Gastroesophageal sphincter (tissue), 3 donors: ENCODE measurements at regions not wholly inside any gene's neighbourhood (a gene's known extent, or its start where the extent isn't known, plus 50 kb on each side); places are given as distances from the start of the nearest gene placed in this dataset.

Experiments
- CTCF ChIP-seq, 4 experiments: fragments of 200-600 bp in 2 of 4; fragments of 450-650 bp in 2 of 4; sonication (generic) in 1 of 4; IDR thresholded peaks; one replicate each; pipeline ENCODE4 v1.5.1; 2017 to 2019; ENCODE audit warnings: antibody characterized with exemption in 4 of 4, mild to moderate bottlenecking in 2 of 4, moderate library complexity in 2 of 4
- EP300 ChIP-seq: sonication (generic); formaldehyde crosslinking; IDR thresholded peaks from one replicate; pipeline ENCODE4 v1.6.1; 2017; ENCODE audit warnings: antibody characterized with exemption, mild to moderate bottlenecking
- POLR2A ChIP-seq, 2 donors: fragments of 450-650 bp; IDR thresholded peaks; one replicate each; pipeline ENCODE4 v1.6.1; 2017; ENCODE audit warnings: antibody characterized with exemption in 2 of 2, mild to moderate bottlenecking in 2 of 2, moderate library complexity in 1 of 2
- POLR2AphosphoS5 ChIP-seq: sonication (generic); formaldehyde crosslinking; IDR thresholded peaks from one replicate; pipeline ENCODE4 v1.6.1; 2017; ENCODE audit warnings: antibody characterized with exemption

- TF ChIP-seq CTCF (IDR thresholded peaks at IDR 0.05): no peak
- TF ChIP-seq POLR2A (IDR thresholded peaks at IDR 0.05): no peak
- no peak for TF ChIP-seq EP300
- TF ChIP-seq POLR2AphosphoS5: no peak
Measured at GRCh38 chr9:31870276-31870675, 514.2 kb upstream of the ACO1 start.
